ENCODE measurements at regions not wholly inside any gene's neighbourhood (a gene's known extent, or its start where the extent isn't known, plus 50 kb on each side); places are given as distances from the start of the nearest gene placed in this dataset.

DNA sequence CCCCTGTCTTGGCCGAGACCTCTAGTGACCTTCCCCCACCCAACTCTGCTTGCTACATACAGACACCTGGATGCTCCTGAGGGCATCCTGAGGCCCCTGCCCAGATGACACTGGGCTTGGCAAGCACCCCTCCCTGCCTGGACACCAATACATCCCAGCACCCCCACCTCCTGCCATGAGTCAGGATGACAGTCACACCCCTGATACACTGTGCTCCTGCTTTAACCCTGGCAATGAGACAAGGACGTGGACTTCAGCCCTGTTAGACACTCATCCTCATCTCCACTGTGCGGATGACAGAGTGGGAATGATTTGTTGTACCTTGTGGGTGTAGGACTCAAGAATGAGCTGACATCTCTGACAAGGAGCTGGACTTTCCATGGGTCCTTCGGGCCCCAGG, 186.3 kb upstream of the ADCY1 start:
- TF ChIP-seq CTCF (IDR thresholded peaks at IDR 0.05) (no peak), POLR2A (IDR thresholded peaks at IDR 0.05) (no peak)
